B cell (primary cell): ENCODE measurements at regions not wholly inside any gene's neighbourhood (a gene's known extent, or its start where the extent isn't known, plus 50 kb on each side); places are given as distances from the start of the nearest gene placed in this dataset.

Source experiments
- ATAC-seq: fragments of 200-7000 bp; cut with Tn5 transposase; one replicate; pipeline ENCODE4 v1.10.0; 2021; ENCODE audit warnings: low read depth, mild to moderate bottlenecking, moderate number of reproducible peaks, moderate library complexity
- CTCF ChIA-PET: fragments of 350-600 bp; sonication (Branson Sonifier 250); formaldehyde crosslinking; loops from one replicate; lab custom pipeline; 2021; ENCODE audit warnings: antibody characterized with exemption, inconsistent platforms; lab: Charles Lee
- POLR2A ChIA-PET: fragments of 350-600 bp; sonication (Branson Sonifier 250); formaldehyde crosslinking; loops from one replicate; lab custom pipeline; 2021; ENCODE audit warnings: antibody characterized with exemption; lab: Charles Lee
- DNase-seq: peaks from one replicate; pipeline ENCODE4 v3.0.0; 2013
- H2AFZ ChIP-seq: 2 replicates; pipeline ENCODE4 v1.6.1; 2012; ENCODE audit warnings: mild to moderate bottlenecking, low read depth, low read length; ENCODE audit not compliant: insufficient read depth, poor library complexity, severe bottlenecking
- H3K27ac ChIP-seq, 2 donors: 1 replicate in 1 of 2; 2 replicates in 1 of 2; pipeline ENCODE4 v1.5.1; 2012 to 2013; ENCODE audit warnings: low read length in 2 of 2, mild to moderate bottlenecking in 2 of 2, moderate library complexity in 1 of 2
- H3K27me3 ChIP-seq, 4 experiments: fragments of 200-600 bp in 1 of 4; sonication (generic) in 1 of 4; replicated peaks in 1 of 4; 1 replicate in 2 of 4; 2 replicates in 2 of 4; pipeline versions ENCODE4 v1.6.1 to v1.7.0; 2013 to 2016; ENCODE audit warnings: low read length in 3 of 4, mild to moderate bottlenecking in 2 of 4, mixed read lengths in 1 of 4, moderate library complexity in 1 of 4; ENCODE audit not compliant: insufficient read depth in 4 of 4, control insufficient read depth in 3 of 4; ENCODE audit errors: control extremely low read depth in 1 of 4
- H3K36me3 ChIP-seq, 2 experiments: replicated peaks in 1 of 2; 1 replicate in 1 of 2; 2 replicates in 1 of 2; pipeline versions ENCODE4 v1.6.1 to v1.7.1; 2013; ENCODE audit warnings: low read length in 1 of 2; ENCODE audit not compliant: insufficient read depth in 2 of 2, control insufficient read depth in 1 of 2; ENCODE audit errors: control extremely low read depth in 1 of 2, extremely low read depth in 1 of 2
- H3K4me1 ChIP-seq, 2 donors: fragments of 200-600 bp in 1 of 2; sonication (generic) in 1 of 2; 1 replicate in 1 of 2; 2 replicates in 1 of 2; pipeline versions ENCODE4 v1.5.1 to v1.6.1; 2013 to 2017; ENCODE audit warnings: low read length in 2 of 2; ENCODE audit not compliant: control insufficient read depth in 2 of 2, insufficient read depth in 2 of 2
- H3K4me2 ChIP-seq: replicated peaks from 2 replicates; pipeline ENCODE3; 2012; ENCODE audit warnings: mild to moderate bottlenecking, low read depth, low read length; ENCODE audit not compliant: poor library complexity, severe bottlenecking
- H3K4me3 ChIP-seq, 5 experiments: fragments of 200-600 bp in 1 of 5; sonication (generic) in 1 of 5; 1 replicate in 3 of 5; 2 replicates in 2 of 5; pipeline versions ENCODE4 v1.5.1 to v1.7.0; 2011 to 2016; ENCODE audit warnings: low read length in 4 of 5, mild to moderate bottlenecking in 4 of 5, low read depth in 2 of 5, control low read depth in 1 of 5, moderate library complexity in 1 of 5; ENCODE audit not compliant: insufficient read depth in 1 of 5; ENCODE audit errors: control extremely low read depth in 1 of 5, extremely low read depth in 1 of 5
- H3K79me2 ChIP-seq: fragments of 200-600 bp; sonication (generic); one replicate; pipeline ENCODE4 v1.6.0; 2016; ENCODE audit warnings: low read length; ENCODE audit not compliant: control insufficient read depth, insufficient read depth
- H3K9ac ChIP-seq: fragments of 200-600 bp; sonication (generic); 2 replicates; pipeline ENCODE4 v1.6.1; 2017; ENCODE audit warnings: mild to moderate bottlenecking, low read length, moderate library complexity
- H3K9me3 ChIP-seq, 3 donors: one replicate each; pipeline versions ENCODE4 v1.6.1 to v1.7.1; 2013; ENCODE audit warnings: low read length in 2 of 3; ENCODE audit not compliant: control insufficient read depth in 2 of 3, insufficient read depth in 1 of 3; ENCODE audit errors: control extremely low read depth in 1 of 3
- H4K20me1 ChIP-seq: 2 replicates; pipeline ENCODE4 v1.6.0; 2012; ENCODE audit warnings: mild to moderate bottlenecking, low read length; ENCODE audit not compliant: insufficient read depth, control insufficient read depth, poor library complexity, severe bottlenecking
- H3K27ac Mint-ChIP-seq: one replicate; pipeline ENCODE4 v1.8.0; 2021; ENCODE audit warnings: mixed read lengths
- H3K27me3 Mint-ChIP-seq: one replicate; pipeline ENCODE4 v1.8.0; 2021; ENCODE audit warnings: mixed read lengths
- H3K4me1 Mint-ChIP-seq: one replicate; pipeline ENCODE4 v1.8.0; 2021; ENCODE audit warnings: mixed read lengths
- H3K4me3 Mint-ChIP-seq: one replicate; pipeline ENCODE4 v1.8.0; 2021; ENCODE audit warnings: mixed read lengths
- H3K9me3 Mint-ChIP-seq: one replicate; pipeline ENCODE4 v1.8.0; 2022; ENCODE audit warnings: mixed read lengths; ENCODE audit not compliant: insufficient read depth
- EZH2 ChIP-seq: IDR thresholded peaks from 2 replicates; pipeline ENCODE4 v1.6.1; 2012; ENCODE audit warnings: borderline replicate concordance, low read depth, mild to moderate bottlenecking, moderate library complexity, low read length; ENCODE audit not compliant: insufficient read depth, poor library complexity, severe bottlenecking
- WGBS: methylation state at CpG from one replicate; pipeline ENCODE4 v1.1.5; 2013; ENCODE audit warnings: missing lambda C conversion rate; ENCODE audit not compliant: insufficient coverage; 5-methylcytosine and 5-hydroxymethylcytosine counted together
- intact Hi-C: fragments of 100-400 bp; cut with micrococcal nuclease; formaldehyde crosslinking; loops from one replicate; pipeline ENCODE4 v1.10.0; 2022
- TF ChIP-seq, protein P1 (sequence below): fragments of 200-600 bp; IDR thresholded peaks from one replicate; pipeline ENCODE4 v1.8.0; 2022; ENCODE audit warnings: antibody characterized with exemption, mild to moderate bottlenecking

- Histone ChIP-seq H3K27me3 (no peaks in the 10 kb centered on the region), H4K20me1 (no peaks in the 10 kb centered on the region), H3K4me1 (no peaks in the 10 kb centered on the region), H3K79me2 (no peaks in the 10 kb centered on the region), H3K9me3 (peaks cover 0 to 6% (median 0%) of the 10 kb centered on the region in 3 donors), H3K27ac (no peak overlapping the region), H3K4me2 (no peak overlapping the region), H3K4me3 (no peak overlapping the region), H2AFZ (no peak overlapping the region), H3K36me3 (no peaks in the 10 kb centered on the region), H3K9ac (no peak overlapping the region)
- no peak overlapping the region for H3K27ac Mint-ChIP-seq
- no peaks in the 10 kb centered on the region for H3K4me1 Mint-ChIP-seq
- ChIA-PET CTCF (no interaction called here), POLR2A (no interaction called here)
- no peaks in the 10 kb centered on the region for H3K9me3 Mint-ChIP-seq
- no peak for TF ChIP-seq EZH2
- TF ChIP-seq, protein P1, sequence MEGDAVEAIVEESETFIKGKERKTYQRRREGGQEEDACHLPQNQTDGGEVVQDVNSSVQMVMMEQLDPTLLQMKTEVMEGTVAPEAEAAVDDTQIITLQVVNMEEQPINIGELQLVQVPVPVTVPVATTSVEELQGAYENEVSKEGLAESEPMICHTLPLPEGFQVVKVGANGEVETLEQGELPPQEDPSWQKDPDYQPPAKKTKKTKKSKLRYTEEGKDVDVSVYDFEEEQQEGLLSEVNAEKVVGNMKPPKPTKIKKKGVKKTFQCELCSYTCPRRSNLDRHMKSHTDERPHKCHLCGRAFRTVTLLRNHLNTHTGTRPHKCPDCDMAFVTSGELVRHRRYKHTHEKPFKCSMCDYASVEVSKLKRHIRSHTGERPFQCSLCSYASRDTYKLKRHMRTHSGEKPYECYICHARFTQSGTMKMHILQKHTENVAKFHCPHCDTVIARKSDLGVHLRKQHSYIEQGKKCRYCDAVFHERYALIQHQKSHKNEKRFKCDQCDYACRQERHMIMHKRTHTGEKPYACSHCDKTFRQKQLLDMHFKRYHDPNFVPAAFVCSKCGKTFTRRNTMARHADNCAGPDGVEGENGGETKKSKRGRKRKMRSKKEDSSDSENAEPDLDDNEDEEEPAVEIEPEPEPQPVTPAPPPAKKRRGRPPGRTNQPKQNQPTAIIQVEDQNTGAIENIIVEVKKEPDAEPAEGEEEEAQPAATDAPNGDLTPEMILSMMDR: no peak
- H3K4me3 Mint-ChIP-seq: no peak overlapping the region
- ATAC-seq: no peak
- no peak for DNase-seq
- intact Hi-C loops: no loop called here
- H3K27me3 Mint-ChIP-seq: no peaks in the 10 kb centered on the region
Observed at GRCh38 chr13:99796175-99796819, 175.3 kb downstream of the ZIC5 start.

- TF ChIP-seq EZH2: no peak
- TF ChIP-seq, protein P1: no peak
- no peaks in the 10 kb centered on the region for H3K4me1 ChIP-seq
- no peak for DNase-seq
- Mint-ChIP-seq H3K27ac (no peak overlapping the region), H3K4me1 (no peaks in the 10 kb centered on the region), H3K9me3 (no peaks in the 10 kb centered on the region), H3K27me3 (no peaks in the 10 kb centered on the region), H3K4me3 (no peak overlapping the region)
- no peaks in the 10 kb centered on the region for H3K36me3 ChIP-seq
- 94% methylated on average over 6 of the region's 10 CpGs for WGBS
- H3K9ac ChIP-seq: no peak overlapping the region
- ChIA-PET POLR2A (no interaction called here), CTCF (no interaction called here)
- H3K27ac ChIP-seq: no peak overlapping the region
- H3K79me2 ChIP-seq: no peaks in the 10 kb centered on the region
- ATAC-seq: no peak
- no peaks in the 10 kb centered on the region for H3K27me3 ChIP-seq
- no peak overlapping the region for H3K4me3 ChIP-seq
- no peaks in the 10 kb centered on the region for H3K9me3 ChIP-seq
- intact Hi-C loops: no loop called here
- no peak overlapping the region for H2AFZ ChIP-seq
- H4K20me1 ChIP-seq: no peaks in the 10 kb centered on the region
- no peak overlapping the region for H3K4me2 ChIP-seq
Observed at GRCh38 chr13:99792079-99792921, 179.3 kb downstream of the ZIC5 start.
